H1 (cell line): ENCODE measurements at regions not wholly inside any gene's neighbourhood (a gene's known extent, or its start where the extent isn't known, plus 50 kb on each side); places are given as distances from the start of the nearest gene placed in this dataset.

ENCODE experiments used
- CTCF ChIA-PET: fragments of 300-600 bp; sonication (Branson Sonifier 250); formaldehyde crosslinking; loops from one replicate; lab custom pipeline; 2021; ENCODE audit not compliant: partially characterized antibody; lab: Charles Lee
- POLR2A ChIA-PET: fragments of 300-600 bp; sonication (Branson Sonifier 250); formaldehyde crosslinking; loops from one replicate; lab custom pipeline; 2021; ENCODE audit warnings: inconsistent platforms; ENCODE audit not compliant: partially characterized antibody; lab: Charles Lee
- DNase-seq, 2 experiments: peaks; one replicate each; pipeline versions ENCODE4 v3.0.0 to v3.0.0-alpha.2; 2010 to 2022; ENCODE audit warnings: low spot score in 2 of 2, low read depth in 1 of 2, mixed read lengths in 1 of 2
- FAIRE-seq: peaks from 2 replicates; lab custom pipeline; 2011; peaks lifted over from hg19 to GRCh38; lab: Jason Lieb, UNC
- H2AFZ ChIP-seq: 2 replicates; pipeline ENCODE4 v1.8.1; 2012; ENCODE audit warnings: low read length, inconsistent platforms
- H2AK5ac ChIP-seq: 2 replicates; pipeline ENCODE4 v1.6.1; 2013; ENCODE audit warnings: low read depth, low read length
- H2BK120ac ChIP-seq: replicated peaks from 2 replicates; pipeline ENCODE3; 2013; ENCODE audit warnings: low read depth, low read length, inconsistent platforms
- H2BK12ac ChIP-seq: 2 replicates; pipeline ENCODE4 v1.6.1; 2013; ENCODE audit warnings: low read depth, low read length
- H2BK15ac ChIP-seq: 2 replicates; pipeline ENCODE4 v1.6.1; 2013; ENCODE audit warnings: low read length
- H2BK20ac ChIP-seq: 2 replicates; pipeline ENCODE4 v1.6.1; 2013; ENCODE audit warnings: low read length
- H2BK5ac ChIP-seq: 2 replicates; pipeline ENCODE4 v1.6.1; 2013; ENCODE audit warnings: low read depth, low read length
- H3K14ac ChIP-seq: 2 replicates; pipeline ENCODE4 v1.6.1; 2013; ENCODE audit warnings: inconsistent platforms; ENCODE audit not compliant: insufficient read length
- H3K18ac ChIP-seq: 2 replicates; pipeline ENCODE4 v1.6.1; 2013; ENCODE audit warnings: low read length; ENCODE audit errors: extremely low read depth
- H3K23ac ChIP-seq: 2 replicates; pipeline ENCODE4 v1.6.1; 2013; ENCODE audit warnings: inconsistent platforms; ENCODE audit not compliant: insufficient read length
- H3K23me2 ChIP-seq: 2 replicates; pipeline ENCODE4 v1.6.1; 2013; ENCODE audit warnings: low read depth, low read length
- H3K27ac ChIP-seq: 2 replicates; pipeline ENCODE4 v1.6.1; 2011; ENCODE audit warnings: low read depth, low read length, inconsistent platforms
- H3K27me3 ChIP-seq, 4 experiments: replicated peaks in 1 of 4; 1 replicate in 1 of 4; 2 replicates in 3 of 4; pipeline versions ENCODE4 v1.6.1 to v1.8.1; 2011 to 2013; ENCODE audit warnings: low read length in 3 of 4, mild to moderate bottlenecking in 3 of 4, inconsistent platforms in 2 of 4, mixed read lengths in 2 of 4, moderate library complexity in 1 of 4; ENCODE audit not compliant: control insufficient read depth in 3 of 4, insufficient read depth in 3 of 4; ENCODE audit errors: extremely low read depth in 1 of 4
- H3K36me3 ChIP-seq, 4 experiments: 2 replicates each; pipeline versions ENCODE4 v1.6.1 to v1.8.1; 2011 to 2013; ENCODE audit warnings: mild to moderate bottlenecking in 4 of 4, low read length in 3 of 4, moderate library complexity in 2 of 4, control low read depth in 1 of 4, inconsistent platforms in 1 of 4; ENCODE audit not compliant: insufficient read depth in 4 of 4, control insufficient read depth in 2 of 4
- H3K4ac ChIP-seq: replicated peaks from 2 replicates; pipeline ENCODE3; 2013; ENCODE audit warnings: low read length, low read depth, mixed read lengths, inconsistent platforms; ENCODE audit not compliant: insufficient read length
- H3K4me1 ChIP-seq, 4 experiments: replicated peaks in 1 of 4; 1 replicate in 1 of 4; 2 replicates in 3 of 4; pipeline versions ENCODE4 v1.6.1 to v1.8.1; 2011 to 2013; ENCODE audit warnings: low read length in 3 of 4, inconsistent platforms in 2 of 4, mixed read lengths in 1 of 4; ENCODE audit not compliant: insufficient read depth in 4 of 4, control insufficient read depth in 3 of 4
- H3K4me2 ChIP-seq, 2 experiments: 2 replicates each; pipeline versions ENCODE4 v1.6.1 to v1.8.1; 2011 to 2013; ENCODE audit warnings: low read depth in 2 of 2, low read length in 2 of 2, control low read depth in 1 of 2, inconsistent platforms in 1 of 2, mild to moderate bottlenecking in 1 of 2; ENCODE audit not compliant: insufficient read depth in 1 of 2
- H3K4me3 ChIP-seq, 4 experiments: fragments of 200-600, 300-600 bp in 1 of 4; sonication (generic), shearing (Covaris generic), sonication (Bioruptor Twin) in 1 of 4; 2 replicates each; pipeline versions ENCODE4 v1.5.1 to v1.8.1; 2011 to 2016; ENCODE audit warnings: low read length in 4 of 4, low read depth in 3 of 4, control low read depth in 2 of 4, inconsistent platforms in 2 of 4, mild to moderate bottlenecking in 2 of 4, mixed read lengths in 1 of 4, moderate library complexity in 1 of 4; ENCODE audit not compliant: insufficient read depth in 2 of 4; ENCODE audit errors: extremely low read depth in 1 of 4
- H3K56ac ChIP-seq: replicated peaks from 2 replicates; pipeline ENCODE3; 2013; ENCODE audit warnings: low read depth, mild to moderate bottlenecking, mixed read lengths, low read length, inconsistent platforms; ENCODE audit not compliant: insufficient read length
- H3K79me1 ChIP-seq: 2 replicates; pipeline ENCODE4 v1.6.1; 2013; ENCODE audit warnings: low read depth, low read length, control low read depth
- H3K79me2 ChIP-seq, 2 experiments: 2 replicates each; pipeline versions ENCODE4 v1.6.1 to v1.8.1; 2012 to 2013; ENCODE audit warnings: low read length in 2 of 2, mild to moderate bottlenecking in 2 of 2, inconsistent platforms in 1 of 2; ENCODE audit not compliant: insufficient read depth in 2 of 2, control insufficient read depth in 1 of 2
- H3K9ac ChIP-seq, 4 experiments: replicated peaks in 1 of 4; 1 replicate in 1 of 4; 2 replicates in 3 of 4; pipeline versions ENCODE4 v1.6.1 to v1.8.1; 2011 to 2013; ENCODE audit warnings: low read depth in 3 of 4, low read length in 3 of 4, control low read depth in 2 of 4, mild to moderate bottlenecking in 2 of 4, moderate library complexity in 2 of 4, inconsistent platforms in 1 of 4; ENCODE audit errors: extremely low read depth in 1 of 4
- H3K9me3 ChIP-seq, 2 experiments: 2 replicates each; pipeline versions ENCODE4 v1.6.1 to v1.8.1; 2012 to 2013; ENCODE audit warnings: mild to moderate bottlenecking in 2 of 2, moderate library complexity in 2 of 2, control low read depth in 1 of 2, inconsistent platforms in 1 of 2, low read depth in 1 of 2, low read length in 1 of 2, mixed read lengths in 1 of 2; ENCODE audit not compliant: insufficient read depth in 2 of 2
- H4K20me1 ChIP-seq, 2 experiments: replicated peaks in 1 of 2; 2 replicates each; pipeline versions ENCODE3 to v1.8.1; 2011 to 2013; ENCODE audit warnings: inconsistent platforms in 2 of 2, low read length in 2 of 2, mild to moderate bottlenecking in 1 of 2; ENCODE audit not compliant: insufficient read depth in 2 of 2, control insufficient read depth in 1 of 2
- H4K5ac ChIP-seq: 2 replicates; pipeline ENCODE4 v1.6.1; 2013; ENCODE audit warnings: low read length, low read depth, mixed read lengths, inconsistent platforms; ENCODE audit not compliant: insufficient read length
- H4K8ac ChIP-seq: 2 replicates; pipeline ENCODE4 v1.8.0; 2013; ENCODE audit warnings: mild to moderate bottlenecking, moderate library complexity, low read length, inconsistent platforms; ENCODE audit not compliant: insufficient read depth; ENCODE audit errors: extremely low read depth
- H4K91ac ChIP-seq: replicated peaks from 2 replicates; pipeline ENCODE3; 2013; ENCODE audit warnings: low read length, mixed read lengths, inconsistent platforms; ENCODE audit not compliant: insufficient read length
- BCL11A ChIP-seq, 2 experiments: IDR thresholded peaks; one replicate each; pipeline ENCODE4 v1.6.1; 2011; ENCODE audit warnings: low read depth in 2 of 2, low read length in 2 of 2, mild to moderate bottlenecking in 2 of 2
- EP300 ChIP-seq, 2 experiments: IDR thresholded peaks; 1 replicate in 1 of 2; 2 replicates in 1 of 2; pipeline ENCODE4 v1.6.1; 2011 to 2012; ENCODE audit warnings: low read depth in 2 of 2, low read length in 2 of 2, mild to moderate bottlenecking in 2 of 2, borderline replicate concordance in 1 of 2, inconsistent platforms in 1 of 2, moderate library complexity in 1 of 2
- HDAC2 ChIP-seq, 2 experiments: fragments of 300-600 bp in 1 of 2; sonication (generic) in 1 of 2; IDR thresholded peaks; 2 replicates each; pipeline ENCODE4 v1.6.1; 2011 to 2012; ENCODE audit warnings: low read depth in 2 of 2, low read length in 2 of 2, mild to moderate bottlenecking in 2 of 2, moderate library complexity in 2 of 2, borderline replicate concordance in 1 of 2, inconsistent platforms in 1 of 2
- HDAC6 ChIP-seq: IDR thresholded peaks from one replicate; pipeline ENCODE4 v1.7.1; 2012; ENCODE audit warnings: low read depth, mild to moderate bottlenecking, inconsistent platforms, low read length, moderate library complexity
- POU5F1 ChIP-seq: IDR thresholded peaks from 2 replicates; pipeline ENCODE4 v1.6.1; 2011; ENCODE audit warnings: low read depth, mild to moderate bottlenecking, low read length, moderate library complexity
- RAD21 ChIP-seq, 2 experiments: IDR thresholded peaks in 1 of 2; conservative IDR thresholded peaks in 1 of 2; 2 replicates each; pipeline ENCODE4 v1.6.1; 2011; ENCODE audit warnings: low read depth in 2 of 2, low read length in 2 of 2, improper control_type of control experiment in 1 of 2, inconsistent platforms in 1 of 2, mild to moderate bottlenecking in 1 of 2, moderate library complexity in 1 of 2
- RXRA ChIP-seq: IDR thresholded peaks from 2 replicates; pipeline ENCODE4 v1.6.1; 2011; ENCODE audit warnings: low read depth, mild to moderate bottlenecking, low read length, moderate library complexity; ENCODE audit not compliant: insufficient read depth
- SIX5 ChIP-seq: IDR thresholded peaks from 2 replicates; pipeline ENCODE4 v1.6.1; 2011; ENCODE audit warnings: mild to moderate bottlenecking, low read depth, low read length
- SP1 ChIP-seq: IDR thresholded peaks from 2 replicates; pipeline ENCODE4 v1.6.1; 2011; ENCODE audit warnings: low read depth, low read length
- TBP ChIP-seq: IDR thresholded peaks from 2 replicates; pipeline ENCODE4 v1.6.1; 2011; ENCODE audit warnings: low read depth, low read length, improper control_type of control experiment
- WGBS, 2 experiments: shearing (Covaris generic) in 1 of 2; methylation state at CpG; one replicate each; pipeline versions ENCODE4 v1.1.6 to v1.1.7; 2013 to 2015; ENCODE audit warnings: low lambda C conversion rate in 2 of 2, mixed read lengths in 2 of 2, inconsistent platforms in 1 of 2, low coverage in 1 of 2, missing lambda C conversion rate in 1 of 2; ENCODE audit not compliant: insufficient replicate concordance in 2 of 2, insufficient coverage in 1 of 2, insufficient read length in 1 of 2; ENCODE audit errors: extremely low coverage in 1 of 2, missing lambda C conversion rate in 1 of 2; 5-methylcytosine and 5-hydroxymethylcytosine counted together
- TF ChIP-seq, protein P1 (sequence below): IDR thresholded peaks from 2 replicates; pipeline ENCODE4 v1.6.1; 2011; ENCODE audit warnings: low read depth, mild to moderate bottlenecking, low read length; ENCODE audit not compliant: insufficient read depth

DNA sequence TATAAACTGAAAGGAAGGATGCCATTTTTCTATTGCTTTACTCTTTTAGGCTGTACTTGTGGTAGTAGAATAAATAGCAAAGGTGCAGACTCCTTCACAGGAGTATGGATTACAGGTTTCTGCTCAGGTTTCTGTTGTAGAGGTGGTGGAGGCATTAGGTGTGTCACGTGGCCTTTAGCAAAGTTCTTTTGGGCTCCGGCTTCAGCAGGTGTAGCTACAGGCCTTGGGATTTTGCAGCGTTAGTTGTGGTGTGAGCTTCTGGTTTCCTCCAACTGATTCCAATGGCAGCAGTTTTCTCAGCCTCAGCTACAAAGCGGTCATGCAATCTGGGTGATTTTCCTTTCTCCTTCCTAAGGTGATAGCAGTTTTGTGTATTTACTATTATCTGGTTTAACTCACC, 255.8 kb upstream of the GK2 start:
- Histone ChIP-seq H4K20me1 (no peaks in the 10 kb centered on the region), H2BK120ac (no peak overlapping the region), H3K56ac (no peak overlapping the region), H2BK20ac (no peak overlapping the region), H3K14ac (no peak overlapping the region), H3K23me2 (no peaks in the 10 kb centered on the region), H2BK12ac (no peak overlapping the region), H4K5ac (no peak overlapping the region), H2AFZ (peak overlapping the region; percentile 86; the same call in 1 of the 2 replicates), H3K9me3 (peaks cover 5% of the 10 kb centered on the region in 2 experiments; a peak in 2 of 4 replicates), H3K79me2 (no peaks in the 10 kb centered on the region), H3K79me1 (no peaks in the 10 kb centered on the region), H3K27me3 (no peaks in the 10 kb centered on the region), H3K4me1 (no peaks in the 10 kb centered on the region), H2AK5ac (no peak overlapping the region), H3K4me2 (no peak overlapping the region), H3K18ac (no peak overlapping the region), H3K27ac (no peak overlapping the region), H3K23ac (no peak overlapping the region), H3K4me3 (no peak overlapping the region), H3K9ac (no peak overlapping the region), H2BK15ac (no peak overlapping the region), H4K8ac (no peak overlapping the region), H2BK5ac (no peak overlapping the region), H3K36me3 (no peaks in the 10 kb centered on the region)
- whole genome bisulfite sequencing, 2 experiments: 76% methylated on average over 4 of the region's 4 CpGs; no CpG with 5 or more reads in 1 of the 2 experiments
- ChIA-PET POLR2A (no interaction called here), CTCF (no interaction called here)
- no peak for FAIRE-seq
- no peak for DNase-seq
- TF ChIP-seq HDAC2 (IDR thresholded peaks at IDR 0.05; ENCODE audit: borderline replicate concordance in 1 of 2, low read depth in 2 of 2, low read length in 2 of 2) (no peak), SIX5 (no peak), TBP (no peak), HDAC6 (no peak), EP300 (IDR thresholded peaks at IDR 0.05; ENCODE audit: borderline replicate concordance in 1 of 2, low read depth in 2 of 2, low read length in 2 of 2) (no peak), POU5F1 (no peak), RAD21 (IDR thresholded peaks at IDR 0.05 in 1 of 2, conservative IDR thresholded peaks at IDR 0.05 in 1 of 2; ENCODE audit: low read depth in 2 of 2, low read length in 2 of 2) (no peak), RXRA (no peak), BCL11A (IDR thresholded peaks at IDR 0.05; ENCODE audit: low read depth in 2 of 2, low read length in 2 of 2) (no peak), SP1 (no peak)
- TF ChIP-seq, protein P1, sequence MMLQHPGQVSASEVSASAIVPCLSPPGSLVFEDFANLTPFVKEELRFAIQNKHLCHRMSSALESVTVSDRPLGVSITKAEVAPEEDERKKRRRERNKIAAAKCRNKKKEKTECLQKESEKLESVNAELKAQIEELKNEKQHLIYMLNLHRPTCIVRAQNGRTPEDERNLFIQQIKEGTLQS: no peak
- TF ChIP-seq, all 59 proteins: peak for 0
- H4K91ac ChIP-seq: no peak overlapping the region
- no peak overlapping the region for H3K4ac ChIP-seq
